ENCODE measurements at regions not wholly inside any gene's neighbourhood (a gene's known extent, or its start where the extent isn't known, plus 50 kb on each side); places are given as distances from the start of the nearest gene placed in this dataset.

- ChIA-PET POLR2A (no interaction called here), CTCF (no interaction called here)
- Histone ChIP-seq H3K9me3 (ENCODE audit: control insufficient read depth, insufficient read depth, low read depth, low read length) (no peaks in the 10 kb centered on the region), H3K36me3 (ENCODE audit: control insufficient read depth in 2 of 2, insufficient read depth in 1 of 2, low read length in 2 of 2) (no peaks in the 10 kb centered on the region), H3K27ac (ENCODE audit: extremely low read depth, low read depth, low read length) (no peak overlapping the region), H3K4me3 (ENCODE audit: low read depth, low read length) (no peak overlapping the region), H3K4me1 (ENCODE audit: control insufficient read depth, insufficient read depth, low read length) (no peaks in the 10 kb centered on the region)
- TF ChIP-seq ZNF174 (tag by site-specific recombination; IDR thresholded peaks at IDR 0.05) (no peak), ZNF121 (tag by site-specific recombination; IDR thresholded peaks at IDR 0.05) (no peak), ZNF112 (tag by site-specific recombination; IDR thresholded peaks at IDR 0.05) (no peak), ZNF560 (tag by site-specific recombination; IDR thresholded peaks at IDR 0.05; ENCODE audit: borderline replicate concordance) (no peak), ZNF184 (tag by site-specific recombination; IDR thresholded peaks at IDR 0.05) (no peak), ZNF133 (tag by site-specific recombination; IDR thresholded peaks at IDR 0.05) (no peak), PRDM2 (tag by site-specific recombination; IDR thresholded peaks at IDR 0.05; ENCODE audit: borderline replicate concordance) (no peak), ZNF654 (tag by site-specific recombination; IDR thresholded peaks at IDR 0.05; ENCODE audit: low read depth) (no peak), TSHZ1 (tag by site-specific recombination; IDR thresholded peaks at IDR 0.05; ENCODE audit: borderline replicate concordance) (no peak), ZNF426 (tag by site-specific recombination; IDR thresholded peaks at IDR 0.05) (no peak), ZBTB20 (tag by site-specific recombination; IDR thresholded peaks at IDR 0.05) (no peak), HOXC10 (CRISPR knock-in tag; IDR thresholded peaks at IDR 0.05) (no peak), PRDM4 (tag by site-specific recombination; IDR thresholded peaks at IDR 0.05) (no peak), ZNF18 (tag by site-specific recombination; IDR thresholded peaks at IDR 0.05) (no peak), ZNF843 (tag by site-specific recombination; IDR thresholded peaks at IDR 0.05) (no peak), ZNF488 (tag by site-specific recombination; IDR thresholded peaks at IDR 0.05) (no peak), ZNF580 (tag by site-specific recombination; IDR thresholded peaks at IDR 0.05) (no peak), ZNF624 (tag by site-specific recombination; IDR thresholded peaks at IDR 0.05) (no peak), ZNF513 (tag by site-specific recombination; IDR thresholded peaks at IDR 0.05) (no peak), HIC1 (tag by site-specific recombination; IDR thresholded peaks at IDR 0.05) (no peak)
Observed at GRCh38 chr9:30250872-30251271, 2133.6 kb upstream of the ACO1 start.

Data from HEK293 (cell line).